ENCODE measurements at regions not wholly inside any gene's neighbourhood (a gene's known extent, or its start where the extent isn't known, plus 50 kb on each side); places are given as distances from the start of the nearest gene placed in this dataset.

DNA sequence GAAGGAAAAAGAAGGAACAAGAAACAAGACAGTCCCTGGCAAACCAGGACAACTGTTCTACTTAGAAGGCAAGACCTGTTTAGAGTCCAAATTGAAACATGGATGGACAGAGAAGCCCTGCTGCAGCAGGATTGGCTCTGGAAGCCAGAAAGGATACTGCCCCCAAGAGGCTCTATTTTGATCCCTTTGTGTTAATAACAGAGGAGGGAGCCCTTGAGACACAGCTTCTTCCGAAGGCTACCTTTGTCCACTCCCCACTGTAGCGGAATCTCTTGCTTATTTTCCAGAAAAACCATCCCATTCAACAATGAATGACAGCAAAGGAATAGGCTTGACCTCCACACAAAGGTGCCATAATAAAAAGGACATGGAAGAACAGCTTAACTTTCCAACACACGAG lies 120.3 kb upstream of the FOXK1 start:
- no peak overlapping the region for H2AFZ ChIP-seq (ENCODE audit: low read depth, low read length)
- H3K4me2 ChIP-seq (ENCODE audit: low read length): no peak overlapping the region
- H3K27ac ChIP-seq (ENCODE audit: low read length): no peak overlapping the region
- H3K9me3 ChIP-seq (ENCODE audit: low read length): no peaks in the 10 kb centered on the region
- no peak overlapping the region for H3K9ac ChIP-seq (ENCODE audit: low read length)
- no peaks in the 10 kb centered on the region for H3K36me3 ChIP-seq (ENCODE audit: insufficient read depth, low read length)
- no peak overlapping the region for H3K4me3 ChIP-seq (ENCODE audit: low read length)
- H3K79me2 ChIP-seq (replicated peaks; ENCODE audit: insufficient read depth, low read length): no peaks in the 10 kb centered on the region
- H3K27me3 ChIP-seq (ENCODE audit: insufficient read depth, low read depth, low read length): no peaks in the 10 kb centered on the region
- no peaks in the 10 kb centered on the region for H3F3A ChIP-seq (ENCODE audit: insufficient read depth, low read length, poor library complexity, severe bottlenecking)
- TF ChIP-seq RAD21 (conservative IDR thresholded peaks at IDR 0.05) (no peak), EP300 (conservative IDR thresholded peaks at IDR 0.05; ENCODE audit: poor library complexity, severe bottlenecking) (no peak), SMC3 (conservative IDR thresholded peaks at IDR 0.05; ENCODE audit: poor library complexity) (no peak), EZH2 (IDR thresholded peaks at IDR 0.05; ENCODE audit: borderline replicate concordance, insufficient read depth, low read length, poor library complexity, severe bottlenecking) (no peak), POLR2AphosphoS5 (IDR thresholded peaks at IDR 0.05) (no peak), TAF1 (IDR thresholded peaks at IDR 0.05; ENCODE audit: low read depth) (no peak), MXI1 (conservative IDR thresholded peaks at IDR 0.05; ENCODE audit: poor library complexity, severe bottlenecking) (no peak)
- TF ChIP-seq, protein P1, sequence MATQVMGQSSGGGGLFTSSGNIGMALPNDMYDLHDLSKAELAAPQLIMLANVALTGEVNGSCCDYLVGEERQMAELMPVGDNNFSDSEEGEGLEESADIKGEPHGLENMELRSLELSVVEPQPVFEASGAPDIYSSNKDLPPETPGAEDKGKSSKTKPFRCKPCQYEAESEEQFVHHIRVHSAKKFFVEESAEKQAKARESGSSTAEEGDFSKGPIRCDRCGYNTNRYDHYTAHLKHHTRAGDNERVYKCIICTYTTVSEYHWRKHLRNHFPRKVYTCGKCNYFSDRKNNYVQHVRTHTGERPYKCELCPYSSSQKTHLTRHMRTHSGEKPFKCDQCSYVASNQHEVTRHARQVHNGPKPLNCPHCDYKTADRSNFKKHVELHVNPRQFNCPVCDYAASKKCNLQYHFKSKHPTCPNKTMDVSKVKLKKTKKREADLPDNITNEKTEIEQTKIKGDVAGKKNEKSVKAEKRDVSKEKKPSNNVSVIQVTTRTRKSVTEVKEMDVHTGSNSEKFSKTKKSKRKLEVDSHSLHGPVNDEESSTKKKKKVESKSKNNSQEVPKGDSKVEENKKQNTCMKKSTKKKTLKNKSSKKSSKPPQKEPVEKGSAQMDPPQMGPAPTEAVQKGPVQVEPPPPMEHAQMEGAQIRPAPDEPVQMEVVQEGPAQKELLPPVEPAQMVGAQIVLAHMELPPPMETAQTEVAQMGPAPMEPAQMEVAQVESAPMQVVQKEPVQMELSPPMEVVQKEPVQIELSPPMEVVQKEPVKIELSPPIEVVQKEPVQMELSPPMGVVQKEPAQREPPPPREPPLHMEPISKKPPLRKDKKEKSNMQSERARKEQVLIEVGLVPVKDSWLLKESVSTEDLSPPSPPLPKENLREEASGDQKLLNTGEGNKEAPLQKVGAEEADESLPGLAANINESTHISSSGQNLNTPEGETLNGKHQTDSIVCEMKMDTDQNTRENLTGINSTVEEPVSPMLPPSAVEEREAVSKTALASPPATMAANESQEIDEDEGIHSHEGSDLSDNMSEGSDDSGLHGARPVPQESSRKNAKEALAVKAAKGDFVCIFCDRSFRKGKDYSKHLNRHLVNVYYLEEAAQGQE (IDR thresholded peaks at IDR 0.05; ENCODE audit: borderline replicate concordance): no peak
- TF ChIP-seq, protein P2, sequence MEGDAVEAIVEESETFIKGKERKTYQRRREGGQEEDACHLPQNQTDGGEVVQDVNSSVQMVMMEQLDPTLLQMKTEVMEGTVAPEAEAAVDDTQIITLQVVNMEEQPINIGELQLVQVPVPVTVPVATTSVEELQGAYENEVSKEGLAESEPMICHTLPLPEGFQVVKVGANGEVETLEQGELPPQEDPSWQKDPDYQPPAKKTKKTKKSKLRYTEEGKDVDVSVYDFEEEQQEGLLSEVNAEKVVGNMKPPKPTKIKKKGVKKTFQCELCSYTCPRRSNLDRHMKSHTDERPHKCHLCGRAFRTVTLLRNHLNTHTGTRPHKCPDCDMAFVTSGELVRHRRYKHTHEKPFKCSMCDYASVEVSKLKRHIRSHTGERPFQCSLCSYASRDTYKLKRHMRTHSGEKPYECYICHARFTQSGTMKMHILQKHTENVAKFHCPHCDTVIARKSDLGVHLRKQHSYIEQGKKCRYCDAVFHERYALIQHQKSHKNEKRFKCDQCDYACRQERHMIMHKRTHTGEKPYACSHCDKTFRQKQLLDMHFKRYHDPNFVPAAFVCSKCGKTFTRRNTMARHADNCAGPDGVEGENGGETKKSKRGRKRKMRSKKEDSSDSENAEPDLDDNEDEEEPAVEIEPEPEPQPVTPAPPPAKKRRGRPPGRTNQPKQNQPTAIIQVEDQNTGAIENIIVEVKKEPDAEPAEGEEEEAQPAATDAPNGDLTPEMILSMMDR (IDR thresholded peaks at IDR 0.05; ENCODE audit: poor library complexity, severe bottlenecking): no peak
- no peaks in the 10 kb centered on the region for H3K9me2 ChIP-seq (ENCODE audit: insufficient read depth, low read length)
- H4K20me1 ChIP-seq (ENCODE audit: insufficient read depth): no peaks in the 10 kb centered on the region

DNA sequence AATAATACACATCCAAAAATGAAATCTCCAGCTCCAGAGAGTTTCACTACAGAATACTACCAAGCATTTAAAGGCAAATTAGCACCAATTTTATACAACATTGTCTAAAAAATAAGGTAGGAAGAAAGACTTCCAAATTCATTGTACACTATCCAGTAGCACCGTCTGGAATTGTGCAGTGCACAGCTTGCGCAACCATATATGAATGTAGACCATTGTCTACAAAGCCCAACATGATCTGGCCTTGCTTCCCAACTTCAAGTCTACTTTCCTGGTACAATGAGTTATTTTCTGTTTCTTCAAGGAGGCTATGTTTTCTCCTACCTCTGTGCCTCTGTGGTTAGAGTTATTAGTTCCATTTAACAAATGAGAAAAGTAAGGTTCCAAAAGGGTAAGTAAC lies 115.4 kb upstream of the FOXK1 start:
- Histone ChIP-seq H3K9ac (ENCODE audit: low read length) (no peak overlapping the region), H3F3A (ENCODE audit: insufficient read depth, low read length, poor library complexity, severe bottlenecking) (no peaks in the 10 kb centered on the region), H3K9me2 (ENCODE audit: insufficient read depth, low read length) (no peaks in the 10 kb centered on the region), H3K27me3 (ENCODE audit: insufficient read depth, low read depth, low read length) (no peaks in the 10 kb centered on the region), H3K4me3 (ENCODE audit: low read length) (no peak overlapping the region), H3K79me2 (replicated peaks; ENCODE audit: insufficient read depth, low read length) (no peaks in the 10 kb centered on the region), H3K4me2 (ENCODE audit: low read length) (no peak overlapping the region), H2AFZ (ENCODE audit: low read depth, low read length) (no peak overlapping the region), H3K36me3 (ENCODE audit: insufficient read depth, low read length) (no peaks in the 10 kb centered on the region), H3K27ac (ENCODE audit: low read length) (no peak overlapping the region), H3K9me3 (ENCODE audit: low read length) (no peaks in the 10 kb centered on the region), H4K20me1 (ENCODE audit: insufficient read depth) (no peaks in the 10 kb centered on the region)
- TF ChIP-seq, protein P2 (IDR thresholded peaks at IDR 0.05; ENCODE audit: poor library complexity, severe bottlenecking): no peak
- TF ChIP-seq RAD21 (conservative IDR thresholded peaks at IDR 0.05): no peak
- TF ChIP-seq, protein P1 (IDR thresholded peaks at IDR 0.05; ENCODE audit: borderline replicate concordance): no peak
- TF ChIP-seq TAF1 (IDR thresholded peaks at IDR 0.05; ENCODE audit: low read depth): no peak

Data from neural cell (in vitro differentiated cells).